ENCODE measurements at regions not wholly inside any gene's neighbourhood (a gene's known extent, or its start where the extent isn't known, plus 50 kb on each side); places are given as distances from the start of the nearest gene placed in this dataset.
"Not testable (repeated sequence)": the region's sequence is repeated elsewhere in the genome, so short reads cannot be mapped to it uniquely, and the experiment has no call there.

- no peaks in the 10 kb centered on the region for H3K36me3 ChIP-seq
- no peaks in the 10 kb centered on the region for H3K9me3 ChIP-seq
- no peak for TF ChIP-seq CTCF (IDR thresholded peaks at IDR 0.05)
- H3K4me3 ChIP-seq (ENCODE audit: low read depth in 1 of 2, low read length in 1 of 2): no peak overlapping the region
- no peak overlapping the region for H3K27ac ChIP-seq
- H3K27me3 ChIP-seq: no peaks in the 10 kb centered on the region
- H3K4me1 ChIP-seq (ENCODE audit: control insufficient read depth in 1 of 2, insufficient read depth in 1 of 2, low read depth in 1 of 2, low read length in 1 of 2): no peaks in the 10 kb centered on the region
Measured at GRCh38 chr5:18653216-18653752, 1019.0 kb downstream of the TAF11L14 start.

- H3K9me3 ChIP-seq: no peaks in the 10 kb centered on the region
- no peaks in the 10 kb centered on the region for H3K27me3 ChIP-seq
- H3K27ac ChIP-seq: no peak overlapping the region
- no peak overlapping the region for H3K4me3 ChIP-seq (ENCODE audit: low read depth in 1 of 2, low read length in 1 of 2)
- H3K36me3 ChIP-seq: no peaks in the 10 kb centered on the region
- no peaks in the 10 kb centered on the region for H3K4me1 ChIP-seq (ENCODE audit: control insufficient read depth in 1 of 2, insufficient read depth in 1 of 2, low read depth in 1 of 2, low read length in 1 of 2)
- no peak for TF ChIP-seq CTCF (IDR thresholded peaks at IDR 0.05)
Measured at GRCh38 chr5:18660511-18660910, 1026.3 kb downstream of the TAF11L14 start.

GRCh38 chr5:18662231-18662630, 1028.0 kb downstream of the TAF11L14 start:
- H3K27ac ChIP-seq: no peak overlapping the region
- no peaks in the 10 kb centered on the region for H3K4me1 ChIP-seq (ENCODE audit: control insufficient read depth in 1 of 2, insufficient read depth in 1 of 2, low read depth in 1 of 2, low read length in 1 of 2)
- no peaks in the 10 kb centered on the region for H3K36me3 ChIP-seq
- no peak overlapping the region for H3K4me3 ChIP-seq (ENCODE audit: low read depth in 1 of 2, low read length in 1 of 2)
- TF ChIP-seq CTCF (IDR thresholded peaks at IDR 0.05): no peak
- H3K27me3 ChIP-seq: no peaks in the 10 kb centered on the region
- no peaks in the 10 kb centered on the region for H3K9me3 ChIP-seq

- H3K27me3 ChIP-seq; H3K9me3 ChIP-seq; H3K4me3 ChIP-seq (ENCODE audit: low read depth in 1 of 2, low read length in 1 of 2); H3K36me3 ChIP-seq; H3K4me1 ChIP-seq (ENCODE audit: control insufficient read depth in 1 of 2, insufficient read depth in 1 of 2, low read depth in 1 of 2, low read length in 1 of 2); H3K27ac ChIP-seq: not testable (repeated sequence)
Measured at GRCh38 chr5:18674212-18674611, 1040.0 kb downstream of the TAF11L14 start.

DNA sequence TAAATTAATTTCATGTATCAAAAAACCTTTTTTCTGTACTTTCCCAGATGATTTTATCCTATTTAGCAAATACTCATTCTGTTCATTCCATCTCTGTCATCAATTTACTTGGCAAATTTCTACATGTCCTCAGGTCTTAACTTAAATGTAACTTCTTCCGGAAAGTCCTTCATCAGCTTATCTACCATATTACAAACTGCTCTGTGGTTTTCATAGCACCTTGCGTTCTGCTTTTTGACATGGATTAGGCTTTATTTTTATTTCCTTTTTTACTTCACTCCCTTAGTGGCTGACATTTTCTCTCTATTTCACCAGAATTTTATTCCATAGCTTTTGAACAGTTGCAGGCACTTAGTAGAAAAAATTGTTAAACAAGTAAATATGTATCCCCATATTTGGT, 1040.8 kb downstream of the TAF11L14 start:
- Histone ChIP-seq H3K4me1 (ENCODE audit: control insufficient read depth in 1 of 2, insufficient read depth in 1 of 2, low read depth in 1 of 2, low read length in 1 of 2) (no peaks in the 10 kb centered on the region), H3K36me3 (no peaks in the 10 kb centered on the region), H3K27me3 (no peaks in the 10 kb centered on the region), H3K4me3 (ENCODE audit: low read depth in 1 of 2, low read length in 1 of 2) (no peak overlapping the region), H3K27ac (no peak overlapping the region), H3K9me3 (no peaks in the 10 kb centered on the region)
- TF ChIP-seq CTCF (IDR thresholded peaks at IDR 0.05): no peak

- Histone ChIP-seq H3K27ac (no peak overlapping the region), H3K36me3 (no peaks in the 10 kb centered on the region), H3K27me3 (no peaks in the 10 kb centered on the region), H3K9me3 (no peaks in the 10 kb centered on the region), H3K4me1 (ENCODE audit: control insufficient read depth in 1 of 2, insufficient read depth in 1 of 2, low read depth in 1 of 2, low read length in 1 of 2) (no peaks in the 10 kb centered on the region), H3K4me3 (ENCODE audit: low read depth in 1 of 2, low read length in 1 of 2) (no peak overlapping the region)
- no peak for TF ChIP-seq CTCF (IDR thresholded peaks at IDR 0.05)
Measured at GRCh38 chr5:18686253-18686652, 1052.0 kb downstream of the TAF11L14 start.
